Smooth muscle cell (in vitro differentiated cells): ENCODE measurements at regions not wholly inside any gene's neighbourhood (a gene's known extent, or its start where the extent isn't known, plus 50 kb on each side); places are given as distances from the start of the nearest gene placed in this dataset.

ENCODE experiments used
- DNase-seq: peaks from one replicate; lab custom pipeline; 2025; ENCODE audit not compliant: unreplicated experiment; lab: John Stamatoyannopoulos, UW
- H2AFZ ChIP-seq: fragments of 200-600 bp; sonication (generic); 2 replicates; pipeline ENCODE4 v1.6.0; 2016; ENCODE audit warnings: antibody characterized with exemption, low read depth, mild to moderate bottlenecking
- H3F3A ChIP-seq: fragments of 200-600 bp; sonication (generic); 2 replicates; pipeline ENCODE4 v1.6.0; 2017; ENCODE audit warnings: antibody characterized with exemption, low read depth
- H3K27ac ChIP-seq: fragments of 200-600 bp; sonication (generic); 2 replicates; pipeline ENCODE4 v1.5.1; 2016; ENCODE audit warnings: low read depth, mild to moderate bottlenecking
- H3K27me3 ChIP-seq: fragments of 200-600 bp; sonication (generic); 2 replicates; pipeline ENCODE4 v1.6.1; 2016; ENCODE audit warnings: low read depth, mild to moderate bottlenecking
- H3K36me3 ChIP-seq: fragments of 200-600 bp; sonication (generic); 2 replicates; pipeline ENCODE4 v1.5.1; 2016; ENCODE audit warnings: low read depth
- H3K4me1 ChIP-seq: fragments of 200-600 bp; sonication (generic); 2 replicates; pipeline ENCODE4 v1.5.1; 2016; ENCODE audit warnings: low read depth
- H3K4me2 ChIP-seq: fragments of 200-600 bp; sonication (generic); 2 replicates; pipeline ENCODE4 v1.6.0; 2016; ENCODE audit warnings: mild to moderate bottlenecking
- H3K4me3 ChIP-seq: fragments of 200-600 bp; sonication (generic); 2 replicates; pipeline ENCODE4 v1.5.1; 2016; ENCODE audit warnings: mild to moderate bottlenecking
- H3K79me2 ChIP-seq: fragments of 200-600 bp; sonication (generic); 2 replicates; pipeline ENCODE4 v1.6.0; 2016; ENCODE audit warnings: low read depth, mild to moderate bottlenecking
- H3K9ac ChIP-seq: fragments of 200-600 bp; sonication (generic); 2 replicates; pipeline ENCODE4 v1.6.0; 2016; ENCODE audit warnings: low read depth
- H3K9me3 ChIP-seq: fragments of 200-600 bp; sonication (generic); replicated peaks from 2 replicates; pipeline ENCODE4 v1.5.1; 2016; ENCODE audit warnings: low read depth
- H4K20me1 ChIP-seq: fragments of 200-600 bp; sonication (generic); 2 replicates; pipeline ENCODE4 v1.6.0; 2016; ENCODE audit warnings: low read depth
- CTCF ChIP-seq: fragments of 200-600 bp; sonication (generic); IDR thresholded peaks from 2 replicates; pipeline ENCODE4 v1.5.1; 2017; ENCODE audit warnings: borderline replicate concordance, mild to moderate bottlenecking, antibody characterized with exemption; ENCODE audit not compliant: insufficient read depth, poor library complexity, severe bottlenecking
- WGBS: methylation state at CpG from one replicate; pipeline ENCODE4 v1.1.7; 2016; ENCODE audit warnings: low lambda C conversion rate; 5-methylcytosine and 5-hydroxymethylcytosine counted together

GRCh38 chr21:16468184-16468583, 738.4 kb downstream of the USP25 start:
- WGBS, result 79% methylated on average over 2 of the region's 2 CpGs

GRCh38 chr21:16473988-16474387, 744.2 kb downstream of the USP25 start:
- no peaks in the 10 kb centered on the region for H4K20me1 ChIP-seq
- H2AFZ ChIP-seq, result no peak overlapping the region
- H3K9me3 ChIP-seq, result no peaks in the 10 kb centered on the region
- WGBS, result 72% methylated on average over 2 of the region's 2 CpGs
- H3K4me3 ChIP-seq, result no peak overlapping the region
- H3K4me2 ChIP-seq, result no peak overlapping the region
- no peak for DNase-seq
- no peaks in the 10 kb centered on the region for H3K36me3 ChIP-seq
- H3K79me2 ChIP-seq, result no peaks in the 10 kb centered on the region
- no peaks in the 10 kb centered on the region for H3F3A ChIP-seq
- H3K27ac ChIP-seq, result no peak overlapping the region
- no peak overlapping the region for H3K9ac ChIP-seq
- H3K4me1 ChIP-seq, result no peaks in the 10 kb centered on the region
- no peaks in the 10 kb centered on the region for H3K27me3 ChIP-seq
- no peak for TF ChIP-seq CTCF

More at GRCh38 chr21:16468184-16468583, 738.4 kb downstream of the USP25 start:
- H3K79me2 ChIP-seq, result no peaks in the 10 kb centered on the region
- H3K4me3 ChIP-seq, result no peak overlapping the region
- H3K27ac ChIP-seq, result no peak overlapping the region
- no peak for DNase-seq
- no peaks in the 10 kb centered on the region for H3K27me3 ChIP-seq
- no peak overlapping the region for H3K4me2 ChIP-seq
- H3K4me1 ChIP-seq, result no peaks in the 10 kb centered on the region
- no peak for TF ChIP-seq CTCF
- H3K9ac ChIP-seq, result no peak overlapping the region
- no peak overlapping the region for H2AFZ ChIP-seq
- no peaks in the 10 kb centered on the region for H3K9me3 ChIP-seq
- H3K36me3 ChIP-seq, result no peaks in the 10 kb centered on the region
- no peaks in the 10 kb centered on the region for H4K20me1 ChIP-seq
- no peaks in the 10 kb centered on the region for H3F3A ChIP-seq

GRCh38 chr21:16476056-16476825, 746.5 kb downstream of the USP25 start:
- no peak overlapping the region for H2AFZ ChIP-seq
- H3K79me2 ChIP-seq, result no peaks in the 10 kb centered on the region
- H3K4me1 ChIP-seq, result no peaks in the 10 kb centered on the region
- H3K9ac ChIP-seq, result no peak overlapping the region
- TF ChIP-seq CTCF, result no peak
- H3K4me3 ChIP-seq, result no peak overlapping the region
- no peaks in the 10 kb centered on the region for H3K9me3 ChIP-seq
- no peak overlapping the region for H3K27ac ChIP-seq
- no peaks in the 10 kb centered on the region for H4K20me1 ChIP-seq
- no peak for DNase-seq
- 85% methylated on average over 2 of the region's 2 CpGs for WGBS
- H3F3A ChIP-seq, result no peaks in the 10 kb centered on the region
- no peaks in the 10 kb centered on the region for H3K27me3 ChIP-seq
- no peak overlapping the region for H3K4me2 ChIP-seq
- H3K36me3 ChIP-seq, result no peaks in the 10 kb centered on the region

- H3K9me3 ChIP-seq, result no peaks in the 10 kb centered on the region
- WGBS, result 95% methylated on average over 2 of the region's 2 CpGs
- H3K9ac ChIP-seq, result no peak overlapping the region
- no peak overlapping the region for H3K4me2 ChIP-seq
- H4K20me1 ChIP-seq, result no peaks in the 10 kb centered on the region
- H3F3A ChIP-seq, result no peaks in the 10 kb centered on the region
- no peaks in the 10 kb centered on the region for H3K27me3 ChIP-seq
- H3K4me1 ChIP-seq, result no peaks in the 10 kb centered on the region
- no peak overlapping the region for H3K27ac ChIP-seq
- H3K79me2 ChIP-seq, result no peaks in the 10 kb centered on the region
- H3K4me3 ChIP-seq, result no peak overlapping the region
- DNase-seq, result no peak
- TF ChIP-seq CTCF, result no peak
- H2AFZ ChIP-seq, result no peak overlapping the region
- H3K36me3 ChIP-seq, result no peaks in the 10 kb centered on the region
These were observed 758.3 kb downstream of the USP25 start for GRCh38 chr21:16488042-16488441.
